Hematopoietic multipotent progenitor cell treated with erythropoietin and hydrocortisone succinate and interleukin-3 and kit ligand, for 15 days (in vitro differentiated cells): ENCODE measurements at regions not wholly inside any gene's neighbourhood (a gene's known extent, or its start where the extent isn't known, plus 50 kb on each side); places are given as distances from the start of the nearest gene placed in this dataset.

Experiments used
- DNase-seq: peaks from one replicate; pipeline ENCODE4 v3.0.0-alpha.2; 2015; ENCODE audit warnings: low spot score

DNA sequence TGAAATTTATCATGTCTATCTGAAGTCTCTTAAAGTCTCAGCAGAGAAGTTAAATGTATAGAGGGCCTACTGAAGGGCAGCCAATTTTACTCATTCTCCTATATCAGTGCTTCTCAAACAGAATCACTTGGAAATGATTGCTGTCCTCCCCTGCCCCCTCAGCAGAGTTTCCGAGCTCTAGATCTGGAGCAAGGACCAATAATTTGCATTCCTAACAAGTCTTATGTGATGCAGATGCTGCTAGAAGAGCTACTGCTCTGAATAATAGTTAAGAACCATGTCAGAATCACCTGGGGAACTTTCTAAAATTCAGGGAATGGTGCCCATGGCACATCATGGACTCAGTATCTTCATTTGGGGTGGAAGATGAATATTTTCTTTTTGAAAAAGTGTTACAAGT lies 105.6 kb upstream of the EPHA4 start:
- DNase-seq = no peak

DNA sequence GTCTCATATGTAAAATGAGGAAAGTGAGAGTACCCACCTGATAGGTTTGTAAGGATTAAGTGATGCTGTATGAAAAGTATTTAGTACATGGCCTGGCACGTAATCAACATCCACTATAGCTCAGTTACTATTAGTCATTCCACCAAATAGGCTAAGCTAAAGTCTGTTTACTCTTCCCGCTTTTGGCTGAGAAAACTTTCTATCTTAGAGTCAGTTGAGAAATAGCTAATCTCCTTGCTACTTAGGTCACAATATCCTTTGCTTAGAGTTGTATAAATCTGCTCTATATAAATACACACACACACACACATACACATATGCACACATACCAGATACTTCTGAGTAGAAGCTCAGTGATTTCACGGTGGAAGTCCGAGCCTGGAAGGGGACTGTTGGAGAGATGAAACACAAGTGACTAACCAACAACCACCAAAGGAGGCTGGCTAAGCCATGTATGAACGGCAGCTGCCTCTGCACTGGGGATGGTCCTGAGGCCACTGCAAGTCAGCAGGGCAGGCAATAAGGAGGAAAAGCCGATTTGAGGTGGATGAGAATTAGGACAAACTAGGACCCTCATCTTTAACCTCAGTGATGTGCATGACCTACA lies 104.6 kb upstream of the EPHA4 start:
- no peak for DNase-seq

DNA sequence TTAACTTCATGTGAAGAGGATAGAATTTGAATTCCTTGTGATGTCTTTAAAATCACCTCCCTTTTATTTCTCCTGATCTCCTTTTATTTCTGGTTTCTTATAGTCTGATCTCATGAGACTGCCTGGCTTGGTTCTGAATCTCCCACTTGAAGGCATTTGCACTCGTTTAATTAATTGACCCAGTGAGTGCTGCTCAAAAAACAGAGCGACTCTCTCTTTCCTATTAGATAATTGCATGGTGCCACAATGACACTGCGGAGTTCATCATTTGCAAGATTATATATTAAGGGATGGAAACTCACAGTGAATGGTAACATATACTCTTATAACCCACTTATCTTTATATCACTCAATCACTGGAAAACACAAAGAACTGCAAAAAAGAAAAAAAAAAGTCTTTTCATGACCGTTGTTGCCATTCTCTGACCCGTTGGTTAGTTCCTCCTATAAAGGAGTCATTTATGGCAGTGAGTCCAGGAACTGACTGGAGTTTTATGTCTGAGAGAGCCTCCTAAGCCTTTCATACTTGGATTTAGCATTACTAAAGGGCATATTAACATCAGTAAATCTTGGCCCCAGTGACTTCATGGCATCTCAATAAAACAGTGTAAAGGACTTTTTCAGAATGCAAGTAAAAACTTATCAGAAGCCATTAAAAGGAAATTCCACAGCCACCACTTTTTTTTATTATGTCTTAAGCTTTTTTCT lies 103.3 kb upstream of the EPHA4 start:
- DNase-seq = no peak

DNA sequence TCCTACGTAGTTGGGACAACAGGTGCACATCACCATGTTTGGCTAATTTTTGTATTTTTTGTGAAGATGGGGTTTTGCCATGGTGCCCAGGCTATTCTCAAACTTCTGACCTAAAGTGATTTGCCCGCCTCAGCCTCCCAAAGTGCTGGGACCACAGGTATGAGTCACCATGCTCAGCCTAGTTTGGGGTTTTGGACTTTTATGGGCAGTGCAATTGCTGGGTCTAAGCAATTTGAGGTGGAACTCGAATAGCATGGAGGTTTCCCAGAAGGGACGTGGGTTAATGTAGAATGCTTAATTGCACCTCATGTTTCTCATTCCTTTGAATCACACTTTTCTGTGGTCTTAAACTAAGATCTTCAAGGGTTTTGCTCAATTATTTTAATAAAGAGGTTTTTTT lies 102.3 kb upstream of the EPHA4 start:
- no peak for DNase-seq

DNA sequence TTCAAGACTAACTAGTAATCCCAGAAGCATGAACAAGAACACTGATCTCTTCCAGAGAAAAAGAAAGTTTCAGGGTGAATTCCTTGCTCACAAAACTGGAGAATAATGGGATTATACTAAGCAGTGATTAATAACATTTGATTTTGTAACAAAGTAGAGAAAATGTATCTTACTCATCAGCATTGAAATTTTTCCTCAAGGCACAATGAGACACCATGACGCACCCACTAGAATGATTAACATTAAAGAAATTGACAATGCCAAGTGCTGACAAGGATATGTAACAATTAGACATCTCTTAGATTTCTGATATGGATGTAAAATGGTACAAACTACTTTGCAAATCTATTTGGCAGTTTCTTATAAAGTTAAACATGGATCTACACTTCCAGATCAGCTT lies 101.1 kb upstream of the EPHA4 start:
- DNase-seq = no peak

DNA sequence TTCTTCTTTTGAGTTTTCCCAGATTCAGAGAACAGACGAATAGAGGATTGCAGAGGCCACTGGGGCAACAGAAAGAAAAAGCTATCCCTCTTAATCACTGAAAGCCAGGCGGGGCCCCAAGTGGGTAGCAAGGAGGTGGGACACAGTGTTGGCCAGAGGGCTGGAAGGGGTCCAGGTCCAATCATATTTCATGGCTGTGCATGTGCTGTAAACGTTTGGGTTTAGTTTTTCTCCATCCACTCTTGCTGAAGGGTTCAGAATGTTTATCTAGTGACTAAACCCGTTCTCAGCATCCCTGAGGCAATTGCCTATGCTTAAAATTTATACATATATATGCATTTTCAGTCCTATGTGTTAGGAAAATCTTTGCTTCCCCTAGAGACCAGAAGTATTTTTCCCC lies 99.4 kb upstream of the EPHA4 start:
- DNase-seq = no peak

DNA sequence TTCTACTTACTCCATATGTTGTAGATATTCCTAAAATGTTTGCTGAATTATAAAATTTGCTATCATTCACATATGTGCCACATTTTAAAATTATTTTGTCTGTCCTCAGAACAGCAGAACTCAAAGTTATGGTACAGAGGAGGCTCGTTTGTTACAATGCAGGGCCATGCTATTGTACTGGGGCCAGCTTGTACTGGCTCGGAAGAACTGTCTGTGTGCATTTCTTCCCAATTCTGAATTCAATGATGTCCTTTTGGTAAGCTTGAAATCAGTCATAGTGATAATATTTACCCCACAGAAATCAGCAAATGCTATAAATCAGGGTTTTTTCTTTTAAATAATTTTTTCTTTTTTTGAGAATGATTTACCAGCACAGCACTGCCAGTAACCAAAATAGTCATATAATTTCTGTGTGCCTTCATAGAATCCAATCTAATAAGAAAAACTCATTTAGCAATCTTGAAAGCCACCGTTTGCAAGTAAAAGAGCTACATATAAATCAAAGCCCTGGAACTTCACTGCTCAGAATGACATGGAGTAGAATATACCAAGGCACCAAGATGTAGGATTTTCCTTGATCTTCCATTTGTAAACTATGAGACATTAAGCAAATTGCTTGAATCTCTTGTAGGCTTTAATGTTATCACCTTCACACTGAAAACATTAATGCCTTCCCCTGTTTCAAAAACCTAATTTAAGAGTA lies 90.7 kb upstream of the EPHA4 start:
- DNase-seq = no peak

DNA sequence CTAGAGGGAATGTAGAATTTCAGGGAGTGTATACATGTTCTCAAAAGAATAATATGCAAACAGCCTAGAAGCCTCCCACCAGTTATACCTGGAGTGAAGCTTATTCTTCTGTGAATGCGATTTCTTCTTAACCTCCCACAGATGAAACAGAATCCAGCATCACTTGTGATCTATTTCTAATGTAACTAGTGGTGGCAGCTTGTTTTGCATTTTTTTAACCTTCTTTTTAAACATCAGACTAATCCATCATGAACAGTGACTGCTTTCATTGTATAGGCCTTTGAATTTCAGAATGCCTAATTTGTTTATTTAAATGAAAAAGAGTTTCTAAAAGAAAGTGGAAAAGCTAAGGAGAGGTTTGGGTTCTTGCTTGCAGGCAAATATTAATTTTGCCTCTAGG lies 85.7 kb upstream of the EPHA4 start:
- DNase-seq = no peak

DNA sequence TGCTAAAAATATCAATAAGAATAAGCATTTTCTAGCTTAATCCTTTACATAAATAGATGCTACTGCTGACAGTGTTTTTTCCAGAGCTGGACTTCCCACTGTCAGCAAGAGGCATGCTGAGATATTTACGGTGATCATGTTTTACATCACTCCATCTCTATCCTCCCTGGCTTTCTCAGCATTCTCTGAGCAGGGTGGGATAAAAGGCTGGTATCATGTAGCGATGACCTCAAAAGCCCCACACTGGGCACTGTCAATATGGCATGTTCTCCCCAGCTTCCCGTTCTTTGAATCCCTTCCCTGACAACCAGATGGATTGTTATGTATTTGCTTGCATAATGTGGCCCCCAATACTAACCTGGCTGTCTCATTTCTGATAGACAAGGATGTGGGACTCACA lies 83.2 kb upstream of the EPHA4 start:
- no peak for DNase-seq

DNA sequence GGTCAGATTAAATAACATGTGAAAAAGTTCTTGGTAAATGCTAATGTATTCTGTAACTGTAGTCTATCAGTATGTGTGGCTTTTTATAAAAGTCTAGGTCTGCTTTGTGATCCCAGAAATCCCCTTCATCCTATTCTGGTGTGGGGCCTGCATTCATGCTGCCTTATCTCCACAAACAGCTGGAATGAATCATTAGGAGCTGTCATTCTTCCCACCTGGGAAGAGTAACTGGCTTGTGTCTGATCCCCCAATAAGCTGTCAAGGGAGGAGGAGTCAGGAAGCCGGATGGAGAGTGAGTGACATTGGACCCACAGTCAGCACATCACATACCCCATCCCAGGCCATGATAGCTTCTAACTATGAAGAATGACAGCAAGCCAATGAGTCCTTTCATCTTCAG lies 81.1 kb upstream of the EPHA4 start:
- no peak for DNase-seq

DNA sequence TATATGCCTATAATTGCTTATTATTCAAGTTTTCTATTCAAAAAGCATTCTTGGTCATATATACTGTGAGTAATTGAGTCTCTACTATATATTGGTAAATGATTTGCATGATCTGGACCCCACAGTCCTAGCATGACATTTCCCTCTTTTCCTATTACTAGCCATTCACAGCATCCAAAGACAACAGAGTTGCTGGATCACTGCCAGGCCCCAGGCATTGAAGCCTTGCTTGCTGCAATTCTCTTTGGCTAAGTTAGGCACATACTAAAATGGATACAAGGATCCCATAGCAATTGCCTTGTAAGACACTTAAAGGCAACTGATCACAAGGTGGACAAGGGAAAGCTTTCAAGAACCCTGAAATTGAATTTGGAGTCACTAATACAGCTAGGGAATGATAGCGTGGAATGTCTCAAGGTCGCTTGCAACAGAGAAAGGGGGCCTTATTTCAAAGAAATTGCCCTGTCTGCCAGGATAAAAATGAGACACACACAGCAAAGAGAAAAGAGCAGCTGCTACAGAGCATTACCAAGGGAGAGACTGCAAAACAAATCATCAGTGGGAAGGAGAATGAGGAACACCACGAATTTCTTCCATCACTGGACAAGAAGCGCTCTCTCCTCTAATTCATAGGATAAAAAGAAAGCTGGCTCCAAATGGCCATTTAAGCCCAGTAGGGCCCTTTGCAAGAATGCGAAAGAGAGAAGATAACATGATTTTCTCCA lies 77.1 kb upstream of the EPHA4 start:
- no peak for DNase-seq

DNA sequence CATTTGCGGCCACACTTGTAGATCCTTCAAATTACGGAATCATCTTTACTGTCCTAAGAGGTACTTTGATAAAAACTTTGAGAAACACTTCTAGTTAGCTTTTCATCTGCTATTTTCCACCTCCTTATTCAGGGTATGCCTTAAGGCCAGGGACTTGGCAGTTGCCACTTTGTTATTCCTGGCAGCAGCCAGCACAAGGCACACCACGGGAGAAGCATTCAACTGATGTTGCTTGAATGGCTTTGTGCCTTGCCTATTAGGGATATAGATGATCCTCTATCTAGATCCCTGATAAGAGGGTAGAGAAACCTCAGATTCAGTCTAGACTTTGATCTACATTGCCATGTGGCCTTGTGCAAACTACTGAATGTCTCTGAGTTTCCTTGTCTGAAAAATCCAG lies 70.3 kb upstream of the EPHA4 start:
- DNase-seq = no peak

DNA sequence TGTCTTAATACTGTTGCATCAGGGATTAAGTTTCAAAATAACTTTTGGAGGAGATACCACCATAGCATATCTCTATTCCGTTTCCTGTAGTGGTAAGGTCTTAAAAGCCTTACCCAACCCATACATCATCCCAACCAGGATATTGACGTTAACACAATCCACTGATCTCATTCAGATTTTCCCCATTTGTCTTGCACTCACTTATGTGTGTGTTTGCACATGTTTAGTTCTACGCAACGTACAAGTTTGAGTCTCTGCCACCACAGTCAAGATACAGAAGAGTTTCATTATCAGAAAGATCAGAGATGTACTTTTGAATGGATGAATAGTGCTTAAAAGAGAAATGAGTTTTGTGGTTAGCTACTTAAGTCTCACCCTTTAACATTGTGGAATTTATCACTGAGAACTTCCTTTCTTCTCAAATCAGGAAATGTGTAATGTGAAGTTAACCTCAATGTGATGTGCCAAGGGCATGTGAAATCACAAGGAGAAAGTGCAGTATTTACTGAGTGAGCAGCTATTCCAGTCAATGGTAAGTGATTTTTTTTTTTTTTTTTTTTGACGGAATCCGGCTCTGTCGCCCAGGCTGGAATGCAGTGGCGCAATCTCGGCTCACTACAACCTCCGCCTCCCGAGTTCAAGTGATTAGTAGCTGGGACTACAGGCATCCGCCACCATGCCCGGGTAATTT lies 69.2 kb upstream of the EPHA4 start:
- DNase-seq = no peak

DNA sequence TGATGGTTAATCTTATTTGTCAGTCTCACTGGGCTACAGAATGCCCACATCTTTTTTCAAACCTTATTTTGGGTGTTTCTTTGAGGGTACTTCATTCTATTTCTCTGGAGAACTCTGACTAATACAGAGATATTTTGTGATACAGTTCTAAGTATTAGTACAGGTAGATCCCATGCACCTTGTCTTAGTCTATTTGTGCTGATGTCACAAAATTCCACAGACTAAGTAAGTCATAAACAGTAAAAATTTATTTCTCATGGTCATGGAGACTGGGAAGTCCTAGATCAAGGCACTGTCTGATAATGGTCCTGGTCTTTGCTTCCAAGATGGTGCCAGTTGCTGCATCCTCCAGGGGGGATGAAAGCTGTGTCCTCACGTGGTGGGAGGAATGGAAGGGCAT lies 68.6 kb upstream of the EPHA4 start:
- DNase-seq = no peak

DNA sequence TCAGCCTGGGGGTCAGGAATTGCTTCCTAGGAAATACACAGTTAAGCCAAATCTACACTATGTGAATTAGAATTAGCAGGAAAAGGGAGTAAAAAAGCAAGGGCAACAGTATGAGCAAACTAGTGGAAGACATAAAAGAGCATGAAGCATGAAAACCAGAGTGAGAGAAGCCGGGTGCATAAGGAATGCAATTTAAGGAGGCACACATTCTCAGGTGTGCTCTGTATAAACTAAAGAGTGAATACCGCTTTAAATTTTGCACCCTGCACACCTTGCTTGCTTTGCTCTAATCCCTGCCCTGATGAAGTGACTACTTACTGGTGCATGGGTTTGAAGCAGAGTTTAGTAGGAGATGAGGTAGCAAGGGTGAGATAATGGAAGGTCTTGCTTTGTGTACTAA lies 65.7 kb upstream of the EPHA4 start:
- no peak for DNase-seq

DNA sequence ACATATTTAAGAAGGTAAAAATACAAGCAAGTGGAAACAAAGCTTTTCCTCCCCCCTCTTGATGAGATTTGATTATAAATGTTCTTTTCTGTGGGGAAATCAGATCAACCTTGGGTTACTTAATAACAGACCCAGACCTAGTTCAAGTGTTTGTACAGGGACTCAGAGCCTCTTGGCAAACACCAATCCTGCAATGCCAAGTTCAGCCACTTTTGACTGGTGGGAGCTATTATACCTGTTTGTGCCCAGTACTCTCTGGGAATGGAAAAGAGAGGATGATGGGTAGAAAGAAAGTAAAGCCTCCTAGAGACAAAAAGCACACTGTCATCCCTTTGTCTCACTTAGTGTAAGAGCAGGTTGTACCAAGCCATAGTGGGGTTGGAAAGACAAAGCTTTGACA lies 63.8 kb upstream of the EPHA4 start:
- DNase-seq = no peak

DNA sequence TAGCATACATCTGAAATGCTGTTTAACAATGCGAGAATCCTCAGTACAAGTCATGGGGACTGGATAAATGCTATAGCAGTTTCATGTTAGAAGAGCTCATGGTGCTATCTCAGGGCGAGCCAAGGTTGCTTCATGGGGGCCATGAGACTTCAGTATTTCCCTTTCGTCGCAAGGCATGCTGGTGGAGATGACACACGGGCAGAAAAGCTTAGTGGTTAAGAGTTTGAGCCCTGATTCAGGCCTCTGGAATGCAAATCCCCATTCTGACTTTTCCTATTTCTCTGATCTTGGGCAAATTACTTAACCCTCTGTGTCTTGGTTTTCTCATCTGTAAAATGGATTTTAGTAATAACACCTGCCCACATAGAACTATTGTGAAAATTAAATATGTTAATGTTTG lies 57.4 kb upstream of the EPHA4 start:
- no peak for DNase-seq

DNA sequence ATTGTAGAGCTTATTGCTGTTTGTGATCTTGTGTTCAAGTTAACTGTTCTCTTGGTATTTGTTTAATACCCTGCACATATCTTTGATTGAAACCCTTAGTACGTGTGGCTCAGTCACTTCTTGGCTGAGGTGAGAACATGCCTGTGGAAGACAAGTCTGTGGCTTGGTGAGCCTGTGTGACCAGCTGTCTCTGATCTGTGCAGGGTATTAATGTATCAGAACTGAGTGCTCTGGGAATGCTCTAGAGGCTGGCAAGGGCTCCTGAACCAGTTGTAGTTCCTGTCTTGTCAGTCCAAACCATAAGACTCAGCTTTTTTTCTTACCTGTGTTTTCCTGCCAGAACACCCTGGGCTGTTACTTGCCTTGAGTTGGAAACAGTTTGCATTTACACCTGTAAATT lies 52.4 kb upstream of the EPHA4 start:
- no peak for DNase-seq
